ENCODE measurements at regions not wholly inside any gene's neighbourhood (a gene's known extent, or its start where the extent isn't known, plus 50 kb on each side); places are given as distances from the start of the nearest gene placed in this dataset.

DNA sequence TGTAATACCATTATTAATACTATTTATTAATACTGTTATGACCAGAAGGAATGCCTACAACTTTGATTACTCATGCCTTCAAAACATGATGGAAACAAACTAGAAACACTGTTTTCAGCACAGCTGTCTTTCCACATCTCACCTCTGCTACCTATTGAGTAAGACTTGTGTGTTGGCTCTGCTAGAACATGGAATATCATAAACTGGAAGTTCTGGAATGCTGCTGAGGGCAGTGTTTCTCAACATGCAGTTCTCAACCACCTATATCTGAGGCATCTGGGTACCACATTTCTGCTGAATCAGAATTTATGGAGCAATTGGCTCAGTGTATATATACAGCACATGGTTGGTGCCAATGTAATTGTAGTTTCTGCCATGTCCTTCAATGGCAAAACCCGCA lies 392.1 kb downstream of the TUSC7 start:
- intact Hi-C loops (cut with DNase I), result no loop called here
- Histone ChIP-seq H3K4me3 (no peak overlapping the region), H3K27ac (no peak overlapping the region), H3K4me1 (no peaks in the 10 kb centered on the region), H3K36me3 (no peaks in the 10 kb centered on the region), H3K9ac (ENCODE audit: low read depth in 2 of 2, low read length in 2 of 2) (no peak overlapping the region), H3K9me3 (no peaks in the 10 kb centered on the region), H3K27me3 (no peaks in the 10 kb centered on the region)
- DNase-seq, result no peak
- TF ChIP-seq, protein P1, sequence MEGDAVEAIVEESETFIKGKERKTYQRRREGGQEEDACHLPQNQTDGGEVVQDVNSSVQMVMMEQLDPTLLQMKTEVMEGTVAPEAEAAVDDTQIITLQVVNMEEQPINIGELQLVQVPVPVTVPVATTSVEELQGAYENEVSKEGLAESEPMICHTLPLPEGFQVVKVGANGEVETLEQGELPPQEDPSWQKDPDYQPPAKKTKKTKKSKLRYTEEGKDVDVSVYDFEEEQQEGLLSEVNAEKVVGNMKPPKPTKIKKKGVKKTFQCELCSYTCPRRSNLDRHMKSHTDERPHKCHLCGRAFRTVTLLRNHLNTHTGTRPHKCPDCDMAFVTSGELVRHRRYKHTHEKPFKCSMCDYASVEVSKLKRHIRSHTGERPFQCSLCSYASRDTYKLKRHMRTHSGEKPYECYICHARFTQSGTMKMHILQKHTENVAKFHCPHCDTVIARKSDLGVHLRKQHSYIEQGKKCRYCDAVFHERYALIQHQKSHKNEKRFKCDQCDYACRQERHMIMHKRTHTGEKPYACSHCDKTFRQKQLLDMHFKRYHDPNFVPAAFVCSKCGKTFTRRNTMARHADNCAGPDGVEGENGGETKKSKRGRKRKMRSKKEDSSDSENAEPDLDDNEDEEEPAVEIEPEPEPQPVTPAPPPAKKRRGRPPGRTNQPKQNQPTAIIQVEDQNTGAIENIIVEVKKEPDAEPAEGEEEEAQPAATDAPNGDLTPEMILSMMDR (IDR thresholded peaks at IDR 0.05), result no peak

DNA sequence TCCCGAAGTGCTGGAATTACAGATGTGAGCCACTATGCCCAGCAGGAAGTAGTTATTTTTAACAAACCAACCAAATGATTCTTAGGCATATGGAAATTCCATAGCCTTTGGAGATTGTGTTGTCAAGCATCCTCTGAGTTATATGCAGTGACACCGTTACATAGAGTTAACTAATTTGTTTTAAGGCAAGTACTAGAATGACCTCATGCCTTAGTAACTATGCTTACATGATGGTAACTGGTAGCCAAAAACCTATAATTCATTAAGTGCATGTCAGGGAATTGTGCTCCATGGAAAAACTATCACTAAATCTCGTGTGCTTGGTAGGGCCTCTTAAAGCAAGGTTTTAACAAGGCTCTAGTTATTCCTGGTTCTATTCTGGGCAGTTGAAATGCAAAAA lies 392.8 kb downstream of the TUSC7 start:
- Histone ChIP-seq H3K4me3 (no peak overlapping the region), H3K36me3 (no peaks in the 10 kb centered on the region), H3K4me1 (no peaks in the 10 kb centered on the region), H3K9ac (ENCODE audit: low read depth in 2 of 2, low read length in 2 of 2) (no peak overlapping the region), H3K27me3 (no peaks in the 10 kb centered on the region), H3K27ac (no peak overlapping the region), H3K9me3 (no peaks in the 10 kb centered on the region)
- TF ChIP-seq, protein P1 (IDR thresholded peaks at IDR 0.05), result no peak
- intact Hi-C loops (cut with DNase I), result no loop called here
- DNase-seq, result no peak

DNA sequence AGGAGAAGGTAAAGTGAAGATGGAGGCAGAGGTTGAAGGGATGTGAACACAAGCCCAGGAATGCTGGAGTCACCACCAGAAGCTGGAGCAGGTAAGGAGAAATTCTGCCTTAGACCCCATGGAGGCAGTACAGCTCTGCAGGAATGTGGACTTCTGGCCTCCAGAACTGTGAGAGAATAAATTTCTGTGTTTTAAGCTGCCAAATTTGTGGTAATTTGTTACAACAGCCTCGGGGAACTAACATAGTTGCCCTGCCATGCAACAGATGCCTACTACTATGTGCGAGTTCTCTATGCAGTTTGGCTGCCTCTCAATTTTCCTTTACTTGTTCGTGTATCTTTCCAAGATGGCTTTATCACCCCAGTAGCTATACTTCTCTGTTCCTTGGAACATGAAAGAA lies 394.1 kb downstream of the TUSC7 start:
- TF ChIP-seq, protein P1 (IDR thresholded peaks at IDR 0.05), result no peak
- no peak for DNase-seq
- Histone ChIP-seq H3K4me3 (no peak overlapping the region), H3K9me3 (no peaks in the 10 kb centered on the region), H3K4me1 (no peaks in the 10 kb centered on the region), H3K36me3 (no peaks in the 10 kb centered on the region), H3K27ac (no peak overlapping the region), H3K9ac (ENCODE audit: low read depth in 2 of 2, low read length in 2 of 2) (no peak overlapping the region), H3K27me3 (no peaks in the 10 kb centered on the region)
- intact Hi-C loops (cut with DNase I), result no loop called here

DNA sequence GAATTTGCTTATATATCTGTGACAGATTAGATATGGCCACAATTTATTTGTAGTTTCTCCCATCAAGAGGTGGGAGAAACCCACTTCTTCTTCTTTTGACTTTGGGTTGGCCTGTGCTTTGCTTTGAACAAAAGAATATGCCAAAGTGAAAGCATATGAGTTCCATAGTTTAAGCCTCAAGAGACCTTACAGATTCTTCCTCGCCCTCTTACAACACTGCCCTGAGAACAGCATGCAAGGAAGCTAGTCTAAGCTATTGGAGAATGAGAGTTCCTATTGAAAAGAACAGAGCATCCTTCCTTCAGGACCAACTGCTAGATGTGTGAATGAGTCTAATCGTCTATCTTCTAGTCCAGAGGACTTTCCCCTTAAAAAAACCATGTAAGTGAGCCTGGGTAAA lies 394.8 kb downstream of the TUSC7 start:
- intact Hi-C loops (cut with DNase I), result no loop called here
- no peak overlapping the region for H3K9ac ChIP-seq (ENCODE audit: low read depth in 2 of 2, low read length in 2 of 2)
- TF ChIP-seq, protein P1 (IDR thresholded peaks at IDR 0.05), result no peak
- H3K4me1 ChIP-seq, result no peaks in the 10 kb centered on the region
- no peak overlapping the region for H3K4me3 ChIP-seq
- H3K9me3 ChIP-seq, result no peaks in the 10 kb centered on the region
- H3K27ac ChIP-seq, result no peak overlapping the region
- H3K27me3 ChIP-seq, result no peaks in the 10 kb centered on the region
- H3K36me3 ChIP-seq, result no peaks in the 10 kb centered on the region
- no peak for DNase-seq

DNA sequence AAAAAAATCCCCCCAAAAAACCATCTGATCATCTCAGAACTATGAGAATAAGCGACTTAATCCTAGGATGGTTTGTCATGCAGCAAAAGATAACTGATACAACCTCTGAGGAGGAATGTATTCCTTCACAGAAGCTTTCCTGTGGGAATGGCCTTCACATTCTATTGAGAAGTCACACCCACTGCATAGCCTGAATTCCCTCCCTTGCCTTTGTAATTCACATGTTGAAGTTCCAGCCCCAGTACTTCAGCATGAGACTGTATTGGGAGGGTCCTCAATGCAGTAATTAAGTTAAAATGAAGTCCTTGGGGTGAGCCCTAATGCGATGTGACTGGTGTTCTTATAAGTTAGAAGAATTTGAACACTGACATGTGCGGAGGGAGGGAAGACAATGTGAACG lies 395.2 kb downstream of the TUSC7 start:
- DNase-seq, result no peak
- H3K27ac ChIP-seq, result no peak overlapping the region
- H3K4me3 ChIP-seq, result no peak overlapping the region
- no peaks in the 10 kb centered on the region for H3K9me3 ChIP-seq
- no peaks in the 10 kb centered on the region for H3K4me1 ChIP-seq
- no peaks in the 10 kb centered on the region for H3K36me3 ChIP-seq
- intact Hi-C loops (cut with DNase I), result no loop called here
- H3K9ac ChIP-seq (ENCODE audit: low read depth in 2 of 2, low read length in 2 of 2), result no peak overlapping the region
- H3K27me3 ChIP-seq, result no peaks in the 10 kb centered on the region
- TF ChIP-seq, protein P1 (IDR thresholded peaks at IDR 0.05), result no peak

DNA sequence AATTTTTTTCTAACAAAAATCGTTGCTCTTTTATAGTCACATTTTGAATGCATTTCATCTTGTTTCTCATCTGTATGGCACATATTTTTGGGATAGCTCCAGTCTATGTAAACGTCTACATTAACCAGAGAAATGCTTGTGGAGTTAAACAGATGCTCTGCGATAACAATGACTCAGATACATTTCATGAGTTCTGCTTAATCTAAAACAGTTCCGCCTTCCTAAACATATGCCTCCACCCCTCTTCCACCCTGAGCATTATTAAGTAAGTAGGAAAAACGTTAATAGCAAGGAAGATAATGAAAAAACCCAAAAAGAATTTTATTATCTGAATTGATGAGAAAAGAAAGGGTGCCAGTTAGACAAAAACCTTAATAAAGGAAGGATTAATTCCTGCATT lies 396.1 kb downstream of the TUSC7 start:
- Histone ChIP-seq H3K9ac (ENCODE audit: low read depth in 2 of 2, low read length in 2 of 2) (no peak overlapping the region), H3K27ac (no peak overlapping the region), H3K27me3 (no peaks in the 10 kb centered on the region), H3K4me1 (no peaks in the 10 kb centered on the region), H3K36me3 (no peaks in the 10 kb centered on the region), H3K9me3 (no peaks in the 10 kb centered on the region), H3K4me3 (no peak overlapping the region)
- intact Hi-C loops (cut with DNase I), result no loop called here
- DNase-seq, result no peak
- TF ChIP-seq, protein P1 (IDR thresholded peaks at IDR 0.05), result no peak

Data from colonic mucosa (tissue), 4 donors.